Liver (tissue), 7 donors: ENCODE measurements at regions not wholly inside any gene's neighbourhood (a gene's known extent, or its start where the extent isn't known, plus 50 kb on each side); places are given as distances from the start of the nearest gene placed in this dataset.

Experiments
- DNase-seq: peaks from one replicate; pipeline ENCODE4 v3.0.0-alpha.2; 2017; ENCODE audit warnings: low spot score
- H3K27ac ChIP-seq, 2 donors: one replicate each; pipeline ENCODE4 v1.7.0; 2013; ENCODE audit warnings: inconsistent platforms in 2 of 2, low read length in 2 of 2, control low read depth in 1 of 2, low read depth in 1 of 2, mild to moderate bottlenecking in 1 of 2
- H3K27me3 ChIP-seq, 4 donors: one replicate each; pipeline versions ENCODE4 v1.6.1 to v1.7.0; 2013; ENCODE audit warnings: low read length in 3 of 4, inconsistent platforms in 1 of 4, mild to moderate bottlenecking in 1 of 4, moderate library complexity in 1 of 4; ENCODE audit not compliant: control insufficient read depth in 4 of 4, insufficient read depth in 4 of 4
- H3K36me3 ChIP-seq, 4 donors: one replicate each; pipeline versions ENCODE4 v1.6.1 to v1.7.0; 2013; ENCODE audit warnings: low read length in 3 of 4, mild to moderate bottlenecking in 3 of 4, low read depth in 1 of 4, moderate library complexity in 1 of 4; ENCODE audit not compliant: control insufficient read depth in 4 of 4, insufficient read depth in 3 of 4
- H3K4me1 ChIP-seq, 4 donors: one replicate each; pipeline versions ENCODE4 v1.6.1 to v1.7.0; 2013; ENCODE audit warnings: low read length in 3 of 4, mild to moderate bottlenecking in 3 of 4, moderate library complexity in 1 of 4; ENCODE audit not compliant: control insufficient read depth in 4 of 4, insufficient read depth in 4 of 4
- H3K4me3 ChIP-seq, 3 donors: one replicate each; pipeline versions ENCODE4 v1.6.1 to v1.7.0; 2013; ENCODE audit warnings: low read length in 3 of 3, control low read depth in 1 of 3, low read depth in 1 of 3, mild to moderate bottlenecking in 1 of 3
- H3K9ac ChIP-seq, 2 donors: one replicate each; pipeline ENCODE4 v1.7.0; 2013; ENCODE audit warnings: low read length in 2 of 2, mild to moderate bottlenecking in 2 of 2, moderate library complexity in 2 of 2, control low read depth in 1 of 2, low read depth in 1 of 2
- H3K9me3 ChIP-seq, 4 donors: one replicate each; pipeline versions ENCODE4 v1.6.1 to v1.7.0; 2013; ENCODE audit warnings: low read length in 3 of 4; ENCODE audit not compliant: control insufficient read depth in 4 of 4
- ATF3 ChIP-seq: IDR thresholded peaks from 2 replicates; pipeline ENCODE4 v1.6.1; 2016; ENCODE audit warnings: antibody characterized with exemption
- FOXA1 ChIP-seq: IDR thresholded peaks from 2 replicates; pipeline ENCODE4 v1.6.1; 2016; ENCODE audit warnings: antibody characterized with exemption
- FOXA2 ChIP-seq: IDR thresholded peaks from 2 replicates; pipeline ENCODE4 v1.6.1; 2016; ENCODE audit warnings: antibody characterized with exemption
- HNF4G ChIP-seq: IDR thresholded peaks from 2 replicates; pipeline ENCODE4 v1.6.1; 2016; ENCODE audit warnings: antibody characterized with exemption
- JUND ChIP-seq, 2 donors: IDR thresholded peaks; 2 replicates each; pipeline ENCODE4 v1.6.1; 2016; ENCODE audit warnings: antibody characterized with exemption in 2 of 2
- MAX ChIP-seq: IDR thresholded peaks from 2 replicates; pipeline ENCODE4 v1.6.1; 2016; ENCODE audit warnings: antibody characterized with exemption
- RAD21 ChIP-seq, 2 donors: IDR thresholded peaks; 2 replicates each; pipeline ENCODE4 v1.6.1; 2016; ENCODE audit warnings: antibody characterized with exemption in 2 of 2, mild to moderate bottlenecking in 2 of 2
- REST ChIP-seq: IDR thresholded peaks from 2 replicates; pipeline ENCODE4 v1.6.1; 2016; ENCODE audit warnings: antibody characterized with exemption, mild to moderate bottlenecking
- RXRA ChIP-seq, 2 donors: IDR thresholded peaks; 2 replicates each; pipeline ENCODE4 v1.6.1; 2017 to 2018; ENCODE audit warnings: antibody characterized with exemption in 2 of 2, mild to moderate bottlenecking in 1 of 2
- SP1 ChIP-seq: IDR thresholded peaks from 2 replicates; pipeline ENCODE4 v1.6.1; 2018; ENCODE audit warnings: antibody characterized with exemption, mild to moderate bottlenecking
- TAF1 ChIP-seq: conservative IDR thresholded peaks from 2 replicates; pipeline ENCODE4 v1.6.1; 2016; ENCODE audit warnings: antibody characterized with exemption, mild to moderate bottlenecking
- YY1 ChIP-seq: IDR thresholded peaks from 2 replicates; pipeline ENCODE4 v1.6.1; 2016; ENCODE audit warnings: antibody characterized with exemption, mild to moderate bottlenecking
- ZBTB33 ChIP-seq: IDR thresholded peaks from 2 replicates; pipeline ENCODE4 v1.6.1; 2016; ENCODE audit warnings: antibody characterized with exemption
- WGBS: extraction: QIAGEN DNeasy Blood & Tissue Kit; methylation state at CpG from one replicate; pipeline ENCODE4 v1.1.7; 2013; 5-methylcytosine and 5-hydroxymethylcytosine counted together
- donor health status: healthy.
- donor health status: healthy.
- donor health status: healthy.
- donor health status: healthy.

- no peak for DNase-seq
- H3K4me1 ChIP-seq = no peaks in the 10 kb centered on the region
- no peak for TF ChIP-seq RAD21 (IDR thresholded peaks at IDR 0.05)
- TF ChIP-seq HNF4G = no peak
- no peak for TF ChIP-seq ZBTB33
- TF ChIP-seq TAF1 = no peak
- TF ChIP-seq SP1 = no peak
- no peak for TF ChIP-seq FOXA1
- TF ChIP-seq JUND (IDR thresholded peaks at IDR 0.05) = no peak
- H3K36me3 ChIP-seq = no peaks in the 10 kb centered on the region
- H3K9ac ChIP-seq = no peak overlapping the region
- 91% methylated on average over 4 of the region's 4 CpGs for WGBS
- no peak overlapping the region for H3K4me3 ChIP-seq
- no peak overlapping the region for H3K27ac ChIP-seq
- H3K9me3 ChIP-seq = no peaks in the 10 kb centered on the region
- peaks cover 0 to 3% (median 0%) of the 10 kb centered on the region in 4 donors for H3K27me3 ChIP-seq
Observed at GRCh38 chr14:98728024-98728423, 544.0 kb downstream of the BCL11B start.

GRCh38 chr14:98728836-98729235 lies 543.2 kb downstream of the BCL11B start:
- Histone ChIP-seq H3K4me1 (no peaks in the 10 kb centered on the region), H3K4me3 (no peak overlapping the region), H3K27ac (no peak overlapping the region), H3K9me3 (peaks cover 0 to 1% (median 0%) of the 10 kb centered on the region in 4 donors), H3K27me3 (no peaks in the 10 kb centered on the region), H3K9ac (no peak overlapping the region), H3K36me3 (no peaks in the 10 kb centered on the region)
- 81% methylated on average over 2 of the region's 2 CpGs for WGBS
- no peak for TF ChIP-seq ZBTB33
- no peak for TF ChIP-seq RXRA (IDR thresholded peaks at IDR 0.05)
- no peak for TF ChIP-seq HNF4G
- no peak for TF ChIP-seq FOXA2
- TF ChIP-seq FOXA1 = no peak
- no peak for TF ChIP-seq SP1
- TF ChIP-seq JUND (IDR thresholded peaks at IDR 0.05) = no peak
- no peak for TF ChIP-seq MAX
- TF ChIP-seq YY1 = no peak
- TF ChIP-seq ATF3 = no peak
- no peak for TF ChIP-seq REST
- TF ChIP-seq RAD21 (IDR thresholded peaks at IDR 0.05) = no peak
- no peak for DNase-seq
